ENCODE measurements at regions not wholly inside any gene's neighbourhood (a gene's known extent, or its start where the extent isn't known, plus 50 kb on each side); places are given as distances from the start of the nearest gene placed in this dataset.

DNA sequence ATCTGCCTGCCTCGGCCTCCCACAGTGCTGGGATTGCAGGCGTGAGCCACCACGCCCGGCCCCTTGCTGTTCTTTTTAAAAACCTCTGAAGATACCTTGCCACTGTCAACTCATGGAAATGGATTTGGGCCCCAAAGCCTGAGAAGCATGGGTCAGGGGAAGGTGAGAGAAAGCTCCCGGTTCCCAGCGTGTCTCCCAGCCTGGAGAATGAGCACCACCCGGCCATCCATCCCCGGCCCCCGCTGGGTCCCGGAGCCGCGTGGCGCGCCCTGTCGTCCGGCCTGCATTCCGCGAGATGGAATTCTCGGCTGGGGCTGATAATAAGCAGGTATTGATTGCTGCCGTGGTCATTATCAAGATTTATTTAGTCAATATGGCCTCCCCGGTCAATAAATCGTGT, 126.5 kb upstream of the MYL2 start:
- Histone ChIP-seq H3K4me1 (no peaks in the 10 kb centered on the region), H3K27me3 (no peaks in the 10 kb centered on the region), H3K4me3 (no peak overlapping the region), H3K9me3 (peaks cover 0 to 11% (median 0%) of the 10 kb centered on the region in 4 donors), H3K27ac (no peak overlapping the region), H3K36me3 (no peaks in the 10 kb centered on the region)
- DNase-seq (ENCODE audit: low spot score in 2 of 2), result no peak
- TF ChIP-seq CTCF (IDR thresholded peaks at IDR 0.05) (no peak), EP300 (IDR thresholded peaks at IDR 0.05) (no peak), POLR2A (IDR thresholded peaks at IDR 0.05) (no peak)
- WGBS, 2 donors, result 74 to 78% methylated on average over 22 of the region's 22 CpGs

DNA sequence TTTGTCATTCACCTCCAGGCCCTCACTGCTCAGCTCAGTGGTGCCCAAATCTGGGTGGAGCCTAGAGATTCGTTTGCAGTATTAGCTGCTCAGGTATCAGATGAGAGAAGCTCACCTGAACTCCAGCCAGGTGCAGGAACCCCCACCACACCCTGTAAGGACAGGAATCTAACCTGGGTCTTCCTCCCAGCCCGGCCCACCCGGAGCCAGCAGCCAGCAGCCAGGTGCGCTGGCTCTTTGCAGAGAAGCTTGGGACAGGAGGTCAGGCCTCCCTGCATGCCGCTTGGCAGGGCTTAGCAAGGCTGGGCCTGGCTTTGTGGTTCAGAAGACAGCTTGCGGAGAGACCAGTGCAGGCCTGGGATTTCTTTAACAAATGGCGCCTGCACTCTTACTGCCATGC, 125.6 kb upstream of the MYL2 start:
- Histone ChIP-seq H3K9me3 (peaks cover 0 to 7% (median 0%) of the 10 kb centered on the region in 4 donors), H3K27ac (no peak overlapping the region), H3K4me1 (no peaks in the 10 kb centered on the region), H3K4me3 (no peak overlapping the region), H3K27me3 (no peaks in the 10 kb centered on the region), H3K36me3 (no peaks in the 10 kb centered on the region)
- no peak for DNase-seq (ENCODE audit: low spot score in 2 of 2)
- TF ChIP-seq CTCF (IDR thresholded peaks at IDR 0.05), result no peak
- 82 to 84% methylated on average over 6 to 7 of the region's 7 CpGs for WGBS, 2 donors

- no peak for DNase-seq (ENCODE audit: low spot score in 2 of 2)
- H3K36me3 ChIP-seq, result no peaks in the 10 kb centered on the region
- peaks cover 0 to 3% (median 0%) of the 10 kb centered on the region in 4 donors for H3K9me3 ChIP-seq
- no peak overlapping the region for H3K27ac ChIP-seq
- no peak for TF ChIP-seq EP300 (IDR thresholded peaks at IDR 0.05)
- TF ChIP-seq POLR2A (IDR thresholded peaks at IDR 0.05), result no peak
- no peak for TF ChIP-seq CTCF (IDR thresholded peaks at IDR 0.05)
- H3K27me3 ChIP-seq, result peaks cover 0 to 32% of the 10 kb centered on the region in 2 donors
- WGBS, 2 donors, result 77 to 83% methylated on average over 2 of the region's 2 CpGs
- H3K4me1 ChIP-seq, result peaks cover 0 to 3% (median 0%) of the 10 kb centered on the region in 4 donors
- no peak overlapping the region for H3K4me3 ChIP-seq
Observed at GRCh38 chr12:111041091-111041490, 120.7 kb upstream of the MYL2 start.

- TF ChIP-seq EP300 (IDR thresholded peaks at IDR 0.05) (no peak), POLR2A (IDR thresholded peaks at IDR 0.05) (no peak), CTCF (IDR thresholded peaks at IDR 0.05) (no peak)
- Histone ChIP-seq H3K27ac (no peak overlapping the region), H3K9me3 (peaks cover 0 to 3% (median 0%) of the 10 kb centered on the region in 4 donors), H3K4me1 (peaks cover 0 to 7% (median 0%) of the 10 kb centered on the region in 4 donors), H3K36me3 (no peaks in the 10 kb centered on the region), H3K27me3 (peaks cover 0 to 36% of the 10 kb centered on the region in 2 donors), H3K4me3 (no peak overlapping the region)
- WGBS, 2 donors, result 85% methylated on average over 3 of the region's 3 CpGs
- no peak for DNase-seq (ENCODE audit: low spot score in 2 of 2)
Observed at GRCh38 chr12:111040690-111041089, 120.3 kb upstream of the MYL2 start.

DNA sequence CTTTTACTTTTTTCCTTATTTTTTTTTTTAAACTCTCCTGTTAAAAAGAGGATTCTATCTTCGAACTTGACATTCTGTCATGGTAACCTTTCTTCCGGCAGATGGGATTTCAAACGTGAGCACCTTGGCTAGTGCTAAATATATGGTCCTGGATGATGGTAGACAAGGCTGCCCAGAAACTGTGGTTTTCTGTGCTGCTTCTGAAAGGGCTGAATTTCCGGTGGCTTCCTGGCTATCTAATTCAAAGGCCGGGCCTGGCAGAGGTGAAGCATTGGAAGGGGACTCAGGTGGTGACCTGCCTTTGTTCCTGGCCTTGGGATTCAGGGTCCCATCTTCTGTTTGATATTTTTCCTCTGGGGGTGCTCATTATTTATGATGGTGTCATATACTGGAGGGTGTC, 118.6 kb upstream of the MYL2 start:
- no peaks in the 10 kb centered on the region for H3K9me3 ChIP-seq
- TF ChIP-seq CTCF (IDR thresholded peaks at IDR 0.05) (no peak), EP300 (IDR thresholded peaks at IDR 0.05) (no peak), POLR2A (IDR thresholded peaks at IDR 0.05) (no peak)
- H3K27ac ChIP-seq, result no peak overlapping the region
- no peak overlapping the region for H3K4me3 ChIP-seq
- DNase-seq (ENCODE audit: low spot score in 2 of 2), result no peak
- peaks cover 0 to 24% (median 0%) of the 10 kb centered on the region in 4 donors for H3K4me1 ChIP-seq
- 76 to 86% methylated on average over 5 of the region's 5 CpGs for WGBS, 2 donors
- H3K36me3 ChIP-seq, result no peaks in the 10 kb centered on the region
- peaks cover 0 to 46% of the 10 kb centered on the region in 2 donors for H3K27me3 ChIP-seq
